Skeletal muscle satellite cell (primary cell): ENCODE measurements at regions not wholly inside any gene's neighbourhood (a gene's known extent, or its start where the extent isn't known, plus 50 kb on each side); places are given as distances from the start of the nearest gene placed in this dataset.

Experiments used
- H3K27me3 ChIP-seq: 2 replicates; pipeline ENCODE4 v1.7.0; 2013; ENCODE audit warnings: low read length; ENCODE audit not compliant: control insufficient read depth, insufficient read depth
- H3K36me3 ChIP-seq: 2 replicates; pipeline ENCODE4 v1.7.0; 2013; ENCODE audit warnings: mild to moderate bottlenecking, control low read depth, low read length; ENCODE audit not compliant: insufficient read depth
- H3K4me1 ChIP-seq: 2 replicates; pipeline ENCODE4 v1.7.0; 2013; ENCODE audit warnings: low read length; ENCODE audit not compliant: control insufficient read depth, insufficient read depth
- H3K4me2 ChIP-seq: 2 replicates; pipeline ENCODE4 v1.7.0; 2013; ENCODE audit warnings: mild to moderate bottlenecking, low read length
- H3K4me3 ChIP-seq: 2 replicates; pipeline ENCODE4 v1.7.0; 2013; ENCODE audit warnings: low read length
- H3K9ac ChIP-seq: 2 replicates; pipeline ENCODE4 v1.7.0; 2013; ENCODE audit warnings: mild to moderate bottlenecking, low read depth, low read length, moderate library complexity
- H3K9me3 ChIP-seq: replicated peaks from 2 replicates; pipeline ENCODE4 v1.7.0; 2013; ENCODE audit warnings: mild to moderate bottlenecking, control low read depth, low read length

DNA sequence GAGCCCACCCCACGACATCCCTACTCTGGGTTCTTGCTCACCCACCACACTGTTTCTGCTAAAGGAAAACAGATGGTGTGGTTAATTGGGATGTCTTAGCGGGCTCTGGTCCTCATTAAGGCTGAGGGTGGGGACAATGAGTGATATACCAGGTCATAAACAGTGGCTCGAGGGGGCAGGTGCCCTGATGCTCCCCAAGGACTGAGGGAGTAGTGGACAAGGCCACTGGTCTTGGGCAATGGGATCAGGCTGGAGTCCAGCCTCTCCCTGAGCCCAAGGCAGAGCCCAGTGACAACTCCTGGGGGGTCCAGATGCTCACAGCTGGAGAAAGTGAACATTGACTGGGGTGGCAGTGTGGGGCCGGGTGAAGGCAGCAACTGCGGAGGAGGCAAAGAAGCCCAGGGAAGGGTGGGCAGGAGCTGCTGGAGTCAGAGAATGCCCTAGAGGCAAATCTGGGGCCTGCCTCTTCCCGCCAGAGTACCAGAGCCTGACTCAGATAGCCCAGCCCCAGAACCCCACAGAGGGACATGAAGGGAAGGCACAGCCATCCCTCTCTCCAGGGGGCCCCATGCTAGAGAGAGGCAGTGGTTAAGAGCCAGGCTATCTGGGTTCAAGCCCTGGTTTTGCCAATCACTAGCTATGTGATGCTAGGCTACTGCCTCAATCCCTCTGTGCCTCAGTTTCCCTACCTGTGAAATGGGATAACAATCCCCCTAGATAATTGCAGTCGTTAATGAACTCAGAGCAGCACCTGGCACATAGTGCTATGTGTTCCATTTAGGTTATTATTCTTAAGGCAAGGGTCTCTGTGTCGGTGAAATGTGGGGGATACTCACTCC is 72.3 kb downstream of the MRPL14 start:
- Histone ChIP-seq H3K9me3 (no peaks in the 10 kb centered on the region), H3K4me2 (no peak overlapping the region), H3K36me3 (no peaks in the 10 kb centered on the region), H3K4me3 (no peak overlapping the region), H3K9ac (no peak overlapping the region), H3K4me1 (peaks cover 84% of the 10 kb centered on the region), H3K27me3 (no peaks in the 10 kb centered on the region)

DNA sequence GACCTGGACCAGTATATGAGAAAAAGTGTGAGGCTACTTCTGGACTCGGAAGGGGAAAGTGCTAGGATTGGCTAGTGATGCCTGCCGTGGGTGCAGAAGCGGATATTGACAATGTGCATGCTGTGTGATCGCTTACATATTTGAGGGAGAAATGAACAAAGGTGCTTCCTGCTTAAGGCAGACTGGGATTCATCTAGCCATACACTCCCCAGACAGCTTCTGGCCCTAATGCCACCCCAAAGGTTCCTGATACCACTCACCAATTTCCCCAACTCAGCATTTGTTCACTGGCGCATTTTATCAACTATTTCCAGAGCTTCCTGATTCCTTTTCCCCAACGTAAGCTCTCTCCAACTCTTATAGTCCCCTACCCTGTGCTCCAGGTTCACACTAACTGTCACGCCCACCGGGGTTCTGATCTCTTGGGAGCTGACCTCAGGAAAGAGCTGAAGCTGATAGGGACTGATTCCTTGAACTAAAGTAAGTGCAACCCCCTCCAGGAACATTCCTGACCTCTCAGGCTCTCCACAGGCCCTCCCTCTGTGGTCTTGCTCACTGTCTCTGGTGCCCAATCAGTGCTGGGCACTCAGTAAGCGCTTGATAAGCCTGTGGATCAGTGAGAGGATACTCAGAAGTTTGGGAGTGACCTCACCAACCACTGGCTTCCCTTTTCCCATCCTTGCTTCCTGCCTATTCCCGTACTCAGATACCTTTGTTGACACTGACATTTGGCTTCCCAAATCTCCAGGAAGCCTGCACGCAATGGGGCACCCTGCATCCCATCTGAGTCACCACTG is 73.3 kb downstream of the MRPL14 start:
- H3K9ac ChIP-seq = no peak overlapping the region
- no peaks in the 10 kb centered on the region for H3K9me3 ChIP-seq
- H3K4me2 ChIP-seq = peak overlapping the region; percentile 7
- H3K4me1 ChIP-seq = peaks cover 84% of the 10 kb centered on the region
- H3K27me3 ChIP-seq = no peaks in the 10 kb centered on the region
- no peaks in the 10 kb centered on the region for H3K36me3 ChIP-seq
- H3K4me3 ChIP-seq = no peak overlapping the region

DNA sequence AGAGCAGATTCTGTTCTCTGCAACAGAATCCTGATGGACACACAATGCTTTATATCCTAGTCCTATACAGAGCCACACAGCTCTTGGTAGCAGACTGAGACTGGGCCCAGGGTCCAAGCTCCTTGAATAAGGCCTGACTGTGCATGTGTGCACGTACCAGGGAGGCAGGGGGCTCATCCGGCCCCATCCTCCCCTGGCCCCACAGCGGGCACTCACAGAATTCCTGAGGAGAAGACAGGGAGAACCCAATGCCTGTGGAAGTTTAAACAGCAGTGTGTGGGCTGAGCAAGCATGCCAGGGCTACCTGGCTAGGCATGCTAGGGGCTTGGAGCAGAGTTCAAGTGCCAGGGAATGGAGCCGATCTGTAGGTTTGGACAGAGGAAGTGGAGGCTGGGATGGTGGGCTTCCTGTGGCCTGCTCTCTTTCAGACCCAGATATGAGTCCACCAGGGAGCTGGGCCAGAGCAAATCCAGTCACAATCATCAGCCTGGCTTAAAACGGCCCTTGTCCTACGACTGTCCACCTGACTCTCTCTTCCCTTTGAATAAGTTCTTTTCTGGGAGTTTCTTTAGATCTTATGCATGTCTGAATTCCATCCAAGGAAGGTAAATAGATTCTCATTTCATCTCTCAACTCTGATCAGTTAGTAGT is 74.0 kb downstream of the MRPL14 start:
- Histone ChIP-seq H3K27me3 (no peaks in the 10 kb centered on the region), H3K4me1 (peaks cover 82% of the 10 kb centered on the region), H3K4me2 (no peak overlapping the region), H3K9ac (no peak overlapping the region), H3K4me3 (no peak overlapping the region), H3K36me3 (no peaks in the 10 kb centered on the region), H3K9me3 (no peaks in the 10 kb centered on the region)

DNA sequence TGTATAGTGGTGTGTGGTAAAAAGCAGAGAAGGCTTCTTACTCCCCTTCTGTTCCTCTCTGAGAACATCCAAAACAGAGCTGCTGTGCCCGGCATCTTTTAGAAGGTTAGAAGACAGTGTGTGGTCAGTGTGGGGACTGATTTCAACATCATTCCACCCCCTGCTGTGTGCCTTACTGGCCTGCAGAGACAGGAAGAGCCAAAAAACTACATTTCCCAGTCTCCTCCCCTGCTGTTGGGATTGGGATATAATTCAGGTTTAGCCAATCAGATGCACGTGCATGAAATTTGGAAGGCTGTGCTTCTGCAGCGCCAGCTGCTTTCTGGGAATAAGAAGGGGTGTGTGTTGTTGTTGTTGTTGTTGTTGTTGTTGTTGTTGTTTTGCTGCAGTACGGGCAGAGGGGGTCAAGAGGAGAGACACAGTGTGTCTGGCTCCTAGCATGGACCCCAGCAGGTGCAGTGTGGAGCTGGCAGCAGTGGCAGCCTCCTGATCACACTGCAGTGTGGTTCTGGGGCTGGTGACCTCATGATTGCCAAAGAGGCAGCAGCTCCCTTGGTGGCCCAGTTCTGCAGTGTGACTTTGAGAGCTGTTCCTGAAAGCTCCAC is 74.7 kb downstream of the MRPL14 start:
- Histone ChIP-seq H3K4me3 (no peak overlapping the region), H3K36me3 (no peaks in the 10 kb centered on the region), H3K9me3 (no peaks in the 10 kb centered on the region), H3K27me3 (no peaks in the 10 kb centered on the region), H3K9ac (no peak overlapping the region), H3K4me2 (peak overlapping the region; percentile 57), H3K4me1 (peaks cover 75% of the 10 kb centered on the region)

DNA sequence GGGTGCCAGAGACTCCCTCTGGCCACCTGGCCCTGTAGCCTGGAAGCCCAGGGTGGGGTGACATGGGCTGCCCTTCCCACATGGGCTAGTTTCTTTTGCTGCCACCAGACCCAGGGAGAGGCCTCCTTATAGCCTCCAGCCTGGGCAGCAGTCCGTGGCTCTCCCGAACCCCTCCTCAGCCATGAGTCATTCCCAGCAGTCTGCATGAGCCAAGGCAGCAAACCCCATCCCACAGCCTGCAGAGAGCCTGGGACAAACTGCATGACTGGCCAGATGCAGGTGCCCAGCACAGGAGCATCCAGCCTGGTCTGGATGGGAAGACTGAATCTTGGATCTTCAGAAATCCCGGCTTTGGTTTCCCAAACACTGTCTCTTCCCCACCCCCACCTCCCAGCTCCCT is 75.7 kb downstream of the MRPL14 start:
- no peak overlapping the region for H3K4me3 ChIP-seq
- H3K4me1 ChIP-seq = peaks cover 67% of the 10 kb centered on the region
- no peak overlapping the region for H3K9ac ChIP-seq
- no peaks in the 10 kb centered on the region for H3K27me3 ChIP-seq
- peak overlapping the region; percentile 4 for H3K4me2 ChIP-seq
- H3K36me3 ChIP-seq = no peaks in the 10 kb centered on the region
- H3K9me3 ChIP-seq = no peaks in the 10 kb centered on the region

DNA sequence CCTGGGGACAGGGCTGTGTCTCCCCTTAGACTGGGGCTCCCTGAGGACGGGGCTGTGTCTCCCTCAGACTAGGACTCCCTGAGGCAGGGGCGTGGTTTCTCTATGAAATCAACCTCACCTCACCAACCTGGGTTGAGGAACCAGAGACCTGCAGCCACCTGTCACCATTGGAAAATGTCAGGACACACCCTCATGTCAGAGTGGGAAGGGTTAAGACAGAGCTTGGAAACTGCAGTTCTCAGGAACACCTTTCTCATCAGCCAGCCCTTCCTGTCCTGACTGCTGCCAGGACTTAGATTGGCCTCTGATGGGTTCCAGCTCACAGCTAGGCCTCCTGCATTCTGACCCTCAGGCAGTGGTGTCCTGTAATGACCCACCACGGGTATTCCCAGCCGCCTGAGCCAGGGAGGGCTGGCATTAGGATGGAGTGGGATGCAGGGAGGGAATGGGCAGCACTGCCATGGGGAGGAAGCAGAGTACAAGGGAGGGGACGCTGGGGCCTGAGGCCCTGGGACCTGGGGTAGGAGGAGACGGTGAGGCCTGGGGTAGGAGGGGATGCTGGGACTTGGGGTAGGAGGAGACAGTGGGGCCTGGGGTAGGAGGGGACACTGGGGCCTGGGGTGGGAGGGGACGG is 76.3 kb downstream of the MRPL14 start:
- Histone ChIP-seq H3K36me3 (no peaks in the 10 kb centered on the region), H3K4me2 (no peak overlapping the region), H3K9ac (peak overlapping the region; percentile 23), H3K9me3 (no peaks in the 10 kb centered on the region), H3K4me3 (no peak overlapping the region), H3K27me3 (no peaks in the 10 kb centered on the region), H3K4me1 (peaks cover 64% of the 10 kb centered on the region)

DNA sequence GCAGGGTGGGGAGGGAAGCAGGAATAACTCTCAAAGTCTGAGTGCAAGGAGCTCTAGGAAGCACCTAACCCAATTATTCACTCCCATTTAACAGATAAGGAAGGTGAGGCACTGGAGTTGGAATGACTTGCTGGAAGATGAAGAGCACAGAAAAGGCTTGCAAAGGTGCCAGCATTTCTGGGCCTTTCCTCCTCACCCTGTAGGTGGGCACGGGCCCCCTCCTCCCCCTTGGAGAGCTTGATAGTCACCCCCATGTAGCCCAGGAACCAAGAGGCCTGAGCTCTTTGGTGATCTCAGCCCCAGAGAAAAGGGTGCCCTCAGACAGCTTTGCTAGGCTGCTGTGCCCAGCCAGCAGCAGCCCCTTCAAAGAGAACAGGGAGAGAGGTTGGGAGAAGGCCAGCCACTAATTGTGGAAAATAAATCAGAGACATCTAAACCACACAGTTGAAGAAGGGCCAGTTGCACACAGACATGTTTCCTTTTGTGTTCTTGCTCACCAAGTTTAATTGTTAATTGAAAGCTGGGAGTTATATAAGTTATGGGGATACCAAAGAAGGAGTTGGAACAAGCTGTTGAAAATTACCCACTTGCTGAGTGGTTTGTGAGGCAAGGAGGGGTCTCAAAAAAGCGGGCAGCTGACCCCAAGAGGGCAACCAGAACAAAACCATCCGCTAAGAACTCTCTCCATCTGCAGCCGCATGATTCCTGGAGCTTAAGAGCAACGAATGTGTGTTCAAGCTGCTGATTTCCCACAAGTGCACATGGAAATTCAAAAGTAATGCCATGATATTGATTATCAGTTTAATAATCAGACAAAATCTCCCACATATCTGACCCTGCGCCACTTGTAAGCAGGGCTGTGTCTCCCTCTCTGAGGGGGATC is 77.0 kb downstream of the MRPL14 start:
- Histone ChIP-seq H3K36me3 (no peaks in the 10 kb centered on the region), H3K9ac (no peak overlapping the region)

DNA sequence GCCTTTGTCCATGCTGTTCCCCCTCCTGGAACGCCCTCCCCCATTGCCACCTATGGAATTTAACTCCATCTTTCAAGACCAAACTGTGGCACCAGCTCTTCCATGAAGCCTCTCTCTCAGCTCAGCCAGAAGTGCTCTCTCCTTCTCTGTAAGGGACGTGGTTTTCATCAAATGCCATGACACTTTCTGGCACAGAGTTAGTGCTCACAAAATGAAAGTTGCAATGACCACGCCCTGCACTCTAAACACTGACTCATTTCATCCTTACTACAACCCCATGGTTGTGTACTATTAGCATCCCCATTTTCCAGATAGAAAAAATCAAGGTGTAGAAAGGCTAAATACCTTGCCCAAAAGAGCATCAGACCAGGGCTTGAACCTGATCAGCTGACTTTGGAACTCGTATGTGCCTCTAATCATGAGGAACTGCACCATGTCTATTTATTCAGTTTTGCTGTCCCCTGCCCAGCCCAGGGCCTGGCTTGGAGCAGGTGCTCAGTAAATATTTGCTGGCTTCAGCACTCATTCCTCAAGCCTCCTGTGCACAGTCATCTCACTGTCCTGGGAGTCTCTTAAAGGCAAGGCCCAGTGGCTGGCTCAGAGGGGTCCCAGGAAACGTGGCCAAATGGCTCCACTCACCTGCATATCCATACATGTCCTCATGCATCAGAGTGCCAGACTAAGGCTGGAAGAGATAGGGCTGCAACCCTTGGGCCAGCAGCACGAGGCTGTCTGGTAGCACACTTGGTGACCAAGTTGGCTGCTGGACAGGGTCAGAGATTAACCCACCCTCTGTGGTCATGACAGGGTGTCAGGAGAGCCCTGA is 77.9 kb downstream of the MRPL14 start:
- no peaks in the 10 kb centered on the region for H3K9me3 ChIP-seq
- H3K36me3 ChIP-seq = no peaks in the 10 kb centered on the region
- no peak overlapping the region for H3K9ac ChIP-seq
- H3K27me3 ChIP-seq = no peaks in the 10 kb centered on the region
- peak overlapping the region; percentile 19 for H3K4me2 ChIP-seq
- H3K4me3 ChIP-seq = no peak overlapping the region
- peaks cover 54% of the 10 kb centered on the region for H3K4me1 ChIP-seq

More for the DNA sequence above, 77.0 kb downstream of the MRPL14 start:
- no peaks in the 10 kb centered on the region for H3K27me3 ChIP-seq
- H3K4me1 ChIP-seq = peaks cover 62% of the 10 kb centered on the region
- H3K9me3 ChIP-seq = no peaks in the 10 kb centered on the region
- no peak overlapping the region for H3K4me2 ChIP-seq
- H3K4me3 ChIP-seq = no peak overlapping the region

DNA sequence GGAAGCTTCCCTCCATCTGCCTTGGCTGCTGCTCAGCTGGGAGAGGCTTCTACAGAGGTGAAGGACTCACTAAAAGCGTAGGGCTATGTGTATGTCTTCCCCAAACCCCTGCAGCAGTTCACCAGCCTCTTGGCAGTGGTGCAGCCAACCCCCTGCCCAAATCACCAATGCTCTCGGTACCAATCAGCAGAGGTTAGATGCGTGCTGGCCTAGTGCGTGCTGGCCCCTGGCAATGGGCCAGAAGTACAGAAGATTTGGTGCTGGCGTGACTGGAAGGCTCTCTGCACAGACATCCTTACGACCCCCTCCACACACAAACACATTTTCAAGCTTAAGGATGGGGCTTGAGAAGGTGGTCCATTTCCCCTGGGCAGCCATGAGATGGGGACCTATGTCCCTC is 79.0 kb downstream of the MRPL14 start:
- Histone ChIP-seq H3K4me1 (peaks cover 57% of the 10 kb centered on the region), H3K4me3 (no peak overlapping the region), H3K27me3 (no peaks in the 10 kb centered on the region), H3K9me3 (no peaks in the 10 kb centered on the region), H3K4me2 (no peak overlapping the region), H3K36me3 (no peaks in the 10 kb centered on the region), H3K9ac (no peak overlapping the region)

DNA sequence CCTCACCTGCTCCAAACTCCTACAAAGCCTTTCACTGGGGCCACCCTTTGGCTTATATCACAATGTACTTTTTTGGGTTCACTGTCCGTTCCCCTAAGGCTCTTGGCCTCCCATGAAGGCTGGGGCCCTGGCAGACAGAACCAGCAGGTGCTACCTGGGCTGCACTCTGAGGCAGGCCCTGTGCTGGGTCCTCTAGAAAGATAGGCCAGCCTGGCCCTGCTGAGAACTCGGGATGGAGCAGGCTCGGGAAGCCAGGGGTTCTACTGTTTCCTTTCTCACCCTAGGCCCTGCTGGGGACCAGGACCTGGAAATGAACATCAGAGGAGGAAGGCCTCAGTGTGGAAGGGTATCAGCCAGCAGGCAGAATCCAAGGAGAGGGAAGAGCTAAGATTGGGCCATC is 79.5 kb downstream of the MRPL14 start:
- H3K4me1 ChIP-seq = peaks cover 60% of the 10 kb centered on the region
- H3K36me3 ChIP-seq = no peaks in the 10 kb centered on the region

More for the DNA sequence above, 79.5 kb downstream of the MRPL14 start:
- H3K4me3 ChIP-seq = no peak overlapping the region
- no peaks in the 10 kb centered on the region for H3K27me3 ChIP-seq
- H3K9me3 ChIP-seq = no peaks in the 10 kb centered on the region
- no peak overlapping the region for H3K9ac ChIP-seq
- H3K4me2 ChIP-seq = no peak overlapping the region
